H9 (cell line): ENCODE measurements at regions not wholly inside any gene's neighbourhood (a gene's known extent, or its start where the extent isn't known, plus 50 kb on each side); places are given as distances from the start of the nearest gene placed in this dataset.

Experiments used
- DNase-seq: peaks from one replicate; pipeline ENCODE4 v3.0.0-alpha.2; 2017
- H2AFZ ChIP-seq: one replicate; pipeline ENCODE4 v1.6.1; 2013; ENCODE audit warnings: mild to moderate bottlenecking, low read length, control low read depth, moderate library complexity
- H2AK5ac ChIP-seq: 2 replicates; pipeline ENCODE4 v1.6.1; 2013; ENCODE audit warnings: low read length, control low read depth, mixed read lengths; ENCODE audit not compliant: insufficient read length
- H2BK120ac ChIP-seq: one replicate; pipeline ENCODE4 v1.6.1; 2013; ENCODE audit warnings: low read depth, mild to moderate bottlenecking, low read length, control low read depth, inconsistent platforms; ENCODE audit not compliant: poor library complexity, severe bottlenecking
- H2BK12ac ChIP-seq: 2 replicates; pipeline ENCODE4 v1.6.1; 2013; ENCODE audit warnings: low read length, control low read depth, mixed read lengths, low read depth; ENCODE audit not compliant: insufficient read length
- H2BK15ac ChIP-seq: 2 replicates; pipeline ENCODE4 v1.6.1; 2013; ENCODE audit warnings: low read depth, low read length, control low read depth
- H2BK20ac ChIP-seq: one replicate; pipeline ENCODE4 v1.6.1; 2013; ENCODE audit warnings: low read depth, mild to moderate bottlenecking, low read length, control low read depth, inconsistent platforms; ENCODE audit not compliant: poor library complexity, severe bottlenecking
- H2BK5ac ChIP-seq: 2 replicates; pipeline ENCODE4 v1.6.1; 2013; ENCODE audit warnings: low read length, control low read depth, mixed read lengths; ENCODE audit not compliant: insufficient read length
- H3K14ac ChIP-seq: 2 replicates; pipeline ENCODE4 v1.6.1; 2013; ENCODE audit warnings: low read length, control low read depth; ENCODE audit not compliant: insufficient read depth
- H3K18ac ChIP-seq: 2 replicates; pipeline ENCODE4 v1.6.1; 2013; ENCODE audit warnings: low read depth, mild to moderate bottlenecking, mixed read lengths, low read length, control low read depth; ENCODE audit not compliant: insufficient read length
- H3K23ac ChIP-seq: 2 replicates; pipeline ENCODE4 v1.6.1; 2013; ENCODE audit warnings: low read length, control low read depth, mixed read lengths, low read depth; ENCODE audit not compliant: insufficient read length
- H3K23me2 ChIP-seq: 2 replicates; pipeline ENCODE4 v1.6.1; 2013; ENCODE audit warnings: low read depth, mild to moderate bottlenecking, mixed read lengths, low read length, control low read depth; ENCODE audit not compliant: insufficient read length, poor library complexity, severe bottlenecking
- H3K27ac ChIP-seq: 2 replicates; pipeline ENCODE4 v1.5.1; 2013; ENCODE audit warnings: low read length, control low read depth, mixed read lengths, low read depth; ENCODE audit not compliant: insufficient read length
- H3K27me3 ChIP-seq: 2 replicates; pipeline ENCODE4 v1.6.1; 2013; ENCODE audit warnings: low read length, control low read depth, inconsistent platforms; ENCODE audit not compliant: insufficient read depth
- H3K4ac ChIP-seq: 2 replicates; pipeline ENCODE4 v1.6.1; 2013; ENCODE audit warnings: low read depth, mild to moderate bottlenecking, control low read depth, inconsistent platforms, low read length, moderate library complexity
- H3K4me1 ChIP-seq: 2 replicates; pipeline ENCODE4 v1.6.1; 2013; ENCODE audit warnings: low read length, control low read depth, inconsistent platforms; ENCODE audit not compliant: insufficient read depth
- H3K4me2 ChIP-seq: 2 replicates; pipeline ENCODE4 v1.6.1; 2013; ENCODE audit warnings: low read length, control low read depth, mixed read lengths; ENCODE audit not compliant: insufficient read length, insufficient read depth
- H3K56ac ChIP-seq: 2 replicates; pipeline ENCODE4 v1.6.1; 2013; ENCODE audit warnings: low read depth, mild to moderate bottlenecking, mixed read lengths, low read length, control low read depth; ENCODE audit not compliant: insufficient read length
- H3K79me1 ChIP-seq: 2 replicates; pipeline ENCODE4 v1.6.1; 2013; ENCODE audit warnings: low read depth, mild to moderate bottlenecking, moderate library complexity, low read length, control low read depth, inconsistent platforms; ENCODE audit not compliant: insufficient read depth, poor library complexity, severe bottlenecking
- H3K79me2 ChIP-seq: 2 replicates; pipeline ENCODE4 v1.6.1; 2013; ENCODE audit warnings: low read length, control low read depth, inconsistent platforms; ENCODE audit not compliant: insufficient read depth
- H3K9ac ChIP-seq: 2 replicates; pipeline ENCODE4 v1.6.1; 2013; ENCODE audit warnings: low read length, control low read depth, mixed read lengths; ENCODE audit not compliant: insufficient read length; ENCODE audit errors: extremely low read depth
- H3K9me3 ChIP-seq: one replicate; pipeline ENCODE4 v1.6.1; 2013; ENCODE audit warnings: low read depth, low read length, inconsistent platforms; ENCODE audit not compliant: control insufficient read depth
- H3T11ph ChIP-seq: one replicate; pipeline ENCODE4 v1.6.1; 2013; ENCODE audit warnings: mild to moderate bottlenecking, low read length, control low read depth, inconsistent platforms
- H4K20me1 ChIP-seq: one replicate; pipeline ENCODE4 v1.6.1; 2013; ENCODE audit not compliant: control insufficient read depth, insufficient read length, insufficient read depth
- H4K5ac ChIP-seq: 2 replicates; pipeline ENCODE4 v1.6.1; 2013; ENCODE audit warnings: low read depth, mild to moderate bottlenecking, mixed read lengths, low read length, control low read depth; ENCODE audit not compliant: insufficient read length
- H4K8ac ChIP-seq: replicated peaks from 2 replicates; pipeline ENCODE4 v1.6.1; 2013; ENCODE audit warnings: low read length, control low read depth, mixed read lengths, low read depth; ENCODE audit not compliant: insufficient read length
- H4K91ac ChIP-seq: 2 replicates; pipeline ENCODE4 v1.6.1; 2013; ENCODE audit warnings: low read depth, mild to moderate bottlenecking, moderate library complexity, mixed read lengths, low read length, control low read depth; ENCODE audit not compliant: insufficient read length
- H3K27ac Mint-ChIP-seq, 3 experiments: 2 replicates in 2 of 3; 3 replicates in 1 of 3; pipeline ENCODE4 v1.8.0; 2020 to 2021; ENCODE audit warnings: mixed read lengths in 3 of 3, mild to moderate bottlenecking in 1 of 3, moderate library complexity in 1 of 3
- H3K27me3 Mint-ChIP-seq: 2 replicates; pipeline ENCODE4 v1.8.0; 2021; ENCODE audit warnings: low read depth, mild to moderate bottlenecking, moderate library complexity, mixed read lengths
- H3K36me3 Mint-ChIP-seq, 3 experiments: 2 replicates in 2 of 3; 3 replicates in 1 of 3; pipeline ENCODE4 v1.8.0; 2020 to 2021; ENCODE audit warnings: low read depth in 3 of 3, mixed read lengths in 3 of 3; ENCODE audit not compliant: insufficient read depth in 1 of 3
- H3K4me1 Mint-ChIP-seq, 2 experiments: 2 replicates each; pipeline ENCODE4 v1.8.0; 2020; ENCODE audit warnings: mixed read lengths in 2 of 2
- H3K4me3 Mint-ChIP-seq, 2 experiments: 2 replicates in 1 of 2; 3 replicates in 1 of 2; pipeline ENCODE4 v1.8.0; 2020 to 2021; ENCODE audit warnings: mild to moderate bottlenecking in 2 of 2, mixed read lengths in 2 of 2, moderate library complexity in 1 of 2
- H3K9me3 Mint-ChIP-seq, 2 experiments: 2 replicates in 1 of 2; 3 replicates in 1 of 2; pipeline ENCODE4 v1.8.0; 2020; ENCODE audit warnings: mild to moderate bottlenecking in 2 of 2, mixed read lengths in 2 of 2, moderate library complexity in 1 of 2
- CTCF ChIP-seq: fragments of 200-600 bp; sonication (generic); conservative IDR thresholded peaks from 3 replicates; pipeline ENCODE4 v1.8.0; 2021; ENCODE audit warnings: antibody characterized with exemption, mild to moderate bottlenecking
- WGBS: extraction: QIAGEN DNeasy Blood & Tissue Kit; methylation state at CpG from one replicate; pipeline ENCODE4 v1.1.7; 2013; ENCODE audit warnings: missing lambda C conversion rate, low lambda C conversion rate, mixed read lengths; ENCODE audit not compliant: insufficient read length; ENCODE audit errors: extremely low coverage; 5-methylcytosine and 5-hydroxymethylcytosine counted together

- Histone ChIP-seq H3K23me2 (no peaks in the 10 kb centered on the region), H3K27me3 (no peaks in the 10 kb centered on the region), H3K23ac (no peak overlapping the region), H4K91ac (no peak overlapping the region), H2AFZ (no peak overlapping the region), H4K8ac (no peak overlapping the region), H2BK12ac (no peak overlapping the region), H2BK15ac (no peak overlapping the region), H3K4ac (no peak overlapping the region), H2AK5ac (no peak overlapping the region), H4K20me1 (no peaks in the 10 kb centered on the region), H3K79me1 (no peaks in the 10 kb centered on the region), H3T11ph (no peak overlapping the region), H3K18ac (no peak overlapping the region), H3K9me3 (no peaks in the 10 kb centered on the region), H2BK20ac (no peak overlapping the region), H3K27ac (no peak overlapping the region), H2BK120ac (no peak overlapping the region), H3K79me2 (no peaks in the 10 kb centered on the region), H3K14ac (no peak overlapping the region), H2BK5ac (no peak overlapping the region), H3K9ac (no peak overlapping the region), H3K4me2 (no peak overlapping the region), H3K56ac (no peak overlapping the region), H4K5ac (no peak overlapping the region), H3K4me1 (no peaks in the 10 kb centered on the region)
- no peak for DNase-seq
- H3K27ac Mint-ChIP-seq = no peak overlapping the region
- no peak overlapping the region for H3K4me3 Mint-ChIP-seq
- peaks cover 0 to 2% (median 0%) of the 10 kb centered on the region in 3 experiments; a peak in 3 of 7 replicates for H3K36me3 Mint-ChIP-seq
- no peaks in the 10 kb centered on the region; a peak in 2 of 5 replicates for H3K9me3 Mint-ChIP-seq
- no peaks in the 10 kb centered on the region for H3K27me3 Mint-ChIP-seq
- WGBS = no CpG with 5 or more reads among the region's 2 CpGs
- TF ChIP-seq CTCF = no peak
- H3K4me1 Mint-ChIP-seq = peaks cover 10 to 12% of the 10 kb centered on the region in 2 experiments
Observed at GRCh38 chr6:139960671-139961070, 586.2 kb upstream of the CITED2 start.
